ENCODE measurements at regions not wholly inside any gene's neighbourhood (a gene's known extent, or its start where the extent isn't known, plus 50 kb on each side); places are given as distances from the start of the nearest gene placed in this dataset.

- no peak for TF ChIP-seq CTCF (conservative IDR thresholded peaks at IDR 0.05)
- H3K36me3 Mint-ChIP-seq = no peaks in the 10 kb centered on the region
- no peak for DNase-seq (ENCODE audit: extremely low spot score, unreplicated experiment)
- no peak overlapping the region for H3K4me3 Mint-ChIP-seq
- no peaks in the 10 kb centered on the region for H3K9me3 Mint-ChIP-seq
- H3K27me3 Mint-ChIP-seq = peaks cover 28% of the 10 kb centered on the region
- no peak overlapping the region for H3K27ac Mint-ChIP-seq
- H3K4me1 Mint-ChIP-seq (ENCODE audit: unreplicated experiment) = peaks cover 2% of the 10 kb centered on the region
These were observed 344.0 kb downstream of the HLX start for GRCh38 chr1:221223281-221223680.

- Mint-ChIP-seq H3K27ac (no peak overlapping the region), H3K36me3 (no peaks in the 10 kb centered on the region), H3K4me3 (no peak overlapping the region), H3K4me1 (ENCODE audit: unreplicated experiment) (peaks cover 8% of the 10 kb centered on the region), H3K27me3 (peaks cover 27% of the 10 kb centered on the region), H3K9me3 (no peaks in the 10 kb centered on the region)
- no peak for DNase-seq (ENCODE audit: extremely low spot score, unreplicated experiment)
- TF ChIP-seq CTCF (conservative IDR thresholded peaks at IDR 0.05) = no peak
These were observed 348.2 kb downstream of the HLX start for GRCh38 chr1:221227460-221227859.

- Mint-ChIP-seq H3K36me3 (no peaks in the 10 kb centered on the region), H3K27me3 (peaks cover 29% of the 10 kb centered on the region), H3K4me3 (no peak overlapping the region), H3K4me1 (ENCODE audit: unreplicated experiment) (peaks cover 8% of the 10 kb centered on the region), H3K27ac (no peak overlapping the region), H3K9me3 (no peaks in the 10 kb centered on the region)
- TF ChIP-seq CTCF (conservative IDR thresholded peaks at IDR 0.05) = no peak
- no peak for DNase-seq (ENCODE audit: extremely low spot score, unreplicated experiment)
These were observed 348.7 kb downstream of the HLX start for GRCh38 chr1:221227872-221228337.

GRCh38 chr1:221228594-221228993, 349.4 kb downstream of the HLX start:
- peaks cover 8% of the 10 kb centered on the region for H3K4me1 Mint-ChIP-seq (ENCODE audit: unreplicated experiment)
- no peak overlapping the region for H3K4me3 Mint-ChIP-seq
- H3K27ac Mint-ChIP-seq = no peak overlapping the region
- no peaks in the 10 kb centered on the region for H3K9me3 Mint-ChIP-seq
- no peak for DNase-seq (ENCODE audit: extremely low spot score, unreplicated experiment)
- no peak for TF ChIP-seq CTCF (conservative IDR thresholded peaks at IDR 0.05)
- H3K27me3 Mint-ChIP-seq = peaks cover 30% of the 10 kb centered on the region
- H3K36me3 Mint-ChIP-seq = no peaks in the 10 kb centered on the region

GRCh38 chr1:221230605-221231004, 351.4 kb downstream of the HLX start:
- H3K4me3 Mint-ChIP-seq = no peak overlapping the region
- H3K27me3 Mint-ChIP-seq = peaks cover 30% of the 10 kb centered on the region
- no peak overlapping the region for H3K27ac Mint-ChIP-seq
- peaks cover 8% of the 10 kb centered on the region for H3K4me1 Mint-ChIP-seq (ENCODE audit: unreplicated experiment)
- H3K9me3 Mint-ChIP-seq = no peaks in the 10 kb centered on the region
- no peak for TF ChIP-seq CTCF (conservative IDR thresholded peaks at IDR 0.05)
- DNase-seq (ENCODE audit: extremely low spot score, unreplicated experiment) = no peak
- H3K36me3 Mint-ChIP-seq = no peaks in the 10 kb centered on the region

GRCh38 chr1:221234791-221235190, 355.5 kb downstream of the HLX start:
- H3K4me3 Mint-ChIP-seq = no peak overlapping the region
- H3K36me3 Mint-ChIP-seq = no peaks in the 10 kb centered on the region
- H3K9me3 Mint-ChIP-seq = no peaks in the 10 kb centered on the region
- no peak overlapping the region for H3K27ac Mint-ChIP-seq
- no peak for TF ChIP-seq CTCF (conservative IDR thresholded peaks at IDR 0.05)
- no peak for DNase-seq (ENCODE audit: extremely low spot score, unreplicated experiment)
- H3K27me3 Mint-ChIP-seq = peaks cover 3% of the 10 kb centered on the region
- H3K4me1 Mint-ChIP-seq (ENCODE audit: unreplicated experiment) = no peaks in the 10 kb centered on the region

Data from type B pancreatic cell (in vitro differentiated cells).